Hepatocyte (in vitro differentiated cells): ENCODE measurements at regions not wholly inside any gene's neighbourhood (a gene's known extent, or its start where the extent isn't known, plus 50 kb on each side); places are given as distances from the start of the nearest gene placed in this dataset.

Experiments used
- CTCF ChIP-seq: fragments of 200-600 bp; sonication (generic); IDR thresholded peaks from 2 replicates; pipeline ENCODE4 v1.5.1; 2016; ENCODE audit warnings: antibody characterized with exemption, mild to moderate bottlenecking; ENCODE audit not compliant: poor library complexity
- EZH2 ChIP-seq: fragments of 200-600 bp; sonication (generic); IDR thresholded peaks from 2 replicates; pipeline ENCODE4 v1.6.1; 2016; ENCODE audit warnings: antibody characterized with exemption, mild to moderate bottlenecking, borderline replicate concordance

GRCh38 chr7:153532326-153532725 is 519.9 kb upstream of the DPP6 start:
- no peak for TF ChIP-seq CTCF
- no peak for TF ChIP-seq EZH2
